CD4-positive, alpha-beta T cell treated with Interferon gamma for 1 hour (primary cell): ENCODE measurements at regions not wholly inside any gene's neighbourhood (a gene's known extent, or its start where the extent isn't known, plus 50 kb on each side); places are given as distances from the start of the nearest gene placed in this dataset.
"Not testable (repeated sequence)": the region's sequence is repeated elsewhere in the genome, so short reads cannot be mapped to it uniquely, and the experiment has no call there.

ENCODE experiments used
- DNase-seq: peaks from one replicate; pipeline ENCODE4 v3.0.0-alpha.2; 2020

GRCh38 chr15:20622117-20622516 lies 80.5 kb upstream of the GOLGA6L6 start:
- not testable (repeated sequence) for DNase-seq

GRCh38 chr15:20614549-20614948 lies 72.9 kb upstream of the GOLGA6L6 start:
- not testable (repeated sequence) for DNase-seq

GRCh38 chr15:20612796-20613195 lies 71.2 kb upstream of the GOLGA6L6 start:
- not testable (repeated sequence) for DNase-seq

GRCh38 chr15:20612356-20612755 lies 70.8 kb upstream of the GOLGA6L6 start:
- DNase-seq, result not testable (repeated sequence)

GRCh38 chr15:20611667-20612290 lies 70.2 kb upstream of the GOLGA6L6 start:
- not testable (repeated sequence) for DNase-seq

- DNase-seq, result not testable (repeated sequence)
These were observed 66.6 kb upstream of the GOLGA6L6 start for GRCh38 chr15:20608179-20608578.

- DNase-seq, result not testable (repeated sequence)
These were observed 55.6 kb upstream of the GOLGA6L6 start for GRCh38 chr15:20597245-20597644.

GRCh38 chr15:20594219-20594618 lies 52.6 kb upstream of the GOLGA6L6 start:
- not testable (repeated sequence) for DNase-seq

- not testable (repeated sequence) for DNase-seq
These were observed 50.3 kb upstream of the GOLGA6L6 start for GRCh38 chr15:20591936-20592335.
